GM19025 (cell line): ENCODE measurements at regions not wholly inside any gene's neighbourhood (a gene's known extent, or its start where the extent isn't known, plus 50 kb on each side); places are given as distances from the start of the nearest gene placed in this dataset.
A peak's percentile ranks its signal among the peaks of the same experiment; 100 is the strongest.

Source experiments
- ATAC-seq: cut with Tn5 transposase; IDR thresholded peaks from one replicate; pipeline ENCODE4 v1.9.1; 2021; ENCODE audit warnings: mild to moderate bottlenecking, low read depth, moderate library complexity; ENCODE audit not compliant: unreplicated experiment

DNA sequence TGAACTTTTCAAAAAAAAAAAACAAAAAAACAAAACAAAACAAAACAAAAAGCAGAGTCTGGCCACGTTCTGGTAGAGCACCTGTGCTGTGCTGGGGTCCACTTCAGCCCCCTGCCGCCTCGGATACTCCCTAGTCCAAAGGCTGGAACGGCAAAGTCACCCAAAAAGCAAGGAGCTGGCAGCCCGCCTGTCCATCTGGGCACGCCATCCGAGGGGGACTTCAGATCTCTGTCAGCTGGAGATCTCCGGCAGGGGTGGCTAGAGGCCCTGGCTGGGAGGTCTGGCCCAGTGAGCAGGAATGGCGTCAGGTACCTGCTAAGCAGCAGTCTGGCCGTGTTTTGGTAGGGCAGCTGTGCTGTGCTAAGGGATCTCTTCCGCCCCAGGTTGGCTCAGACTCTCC, 152.3 kb upstream of the ZNF516 start:
- no peak for ATAC-seq

DNA sequence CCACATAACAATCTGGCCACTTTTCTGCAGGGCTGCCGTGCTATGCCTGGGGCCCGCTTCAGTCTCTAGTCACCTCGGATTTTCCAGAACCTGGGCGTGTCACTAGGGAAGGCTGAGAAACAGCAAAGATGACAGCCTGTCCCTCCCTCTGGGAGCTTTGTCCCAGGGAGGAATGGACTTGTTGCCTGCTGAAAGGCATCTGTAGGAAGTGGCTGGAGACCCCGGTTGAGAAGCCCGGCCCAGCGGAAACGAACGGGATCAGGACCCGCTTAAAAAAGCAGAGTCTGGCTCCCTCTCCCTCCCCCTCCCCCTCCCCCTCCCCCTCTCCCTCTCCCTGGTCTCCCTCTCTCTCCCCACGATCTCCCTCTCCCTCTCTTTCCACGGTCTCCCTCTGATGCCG, 149.5 kb upstream of the ZNF516 start:
- ATAC-seq, result no peak

- no peak for ATAC-seq
Observed at GRCh38 chr18:76643996-76644395, 149.0 kb upstream of the ZNF516 start.

- ATAC-seq, result no peak
Observed at GRCh38 chr18:76643199-76643598, 148.2 kb upstream of the ZNF516 start.

- no peak for ATAC-seq
Observed at GRCh38 chr18:76640438-76640837, 145.4 kb upstream of the ZNF516 start.

DNA sequence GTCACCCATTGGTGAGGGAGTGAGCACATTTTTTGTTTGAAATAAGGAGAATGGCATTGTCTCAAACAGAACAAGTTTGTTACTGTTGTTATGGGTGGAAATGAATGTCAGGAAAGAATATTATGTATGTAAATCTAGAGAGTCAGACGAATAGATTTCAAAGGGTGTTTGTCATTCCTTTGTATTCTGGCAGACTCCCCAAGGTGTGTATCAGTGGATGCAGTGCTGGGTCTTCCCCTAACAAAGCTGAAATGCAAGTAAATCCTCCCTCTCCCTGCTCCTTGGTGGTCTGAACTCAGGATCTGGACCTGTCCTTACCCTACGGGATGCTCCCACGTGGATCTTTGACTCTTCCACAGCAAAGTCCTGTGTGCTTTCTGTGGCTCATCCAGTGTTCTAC, 139.5 kb upstream of the ZNF516 start:
- no peak for ATAC-seq

GRCh38 chr18:76633588-76634269, 138.7 kb upstream of the ZNF516 start:
- no peak for ATAC-seq

GRCh38 chr18:76627444-76627843, 132.4 kb upstream of the ZNF516 start:
- ATAC-seq, result no peak

GRCh38 chr18:76626991-76627390, 131.9 kb upstream of the ZNF516 start:
- no peak for ATAC-seq

GRCh38 chr18:76622651-76623050, 127.6 kb upstream of the ZNF516 start:
- no peak for ATAC-seq

DNA sequence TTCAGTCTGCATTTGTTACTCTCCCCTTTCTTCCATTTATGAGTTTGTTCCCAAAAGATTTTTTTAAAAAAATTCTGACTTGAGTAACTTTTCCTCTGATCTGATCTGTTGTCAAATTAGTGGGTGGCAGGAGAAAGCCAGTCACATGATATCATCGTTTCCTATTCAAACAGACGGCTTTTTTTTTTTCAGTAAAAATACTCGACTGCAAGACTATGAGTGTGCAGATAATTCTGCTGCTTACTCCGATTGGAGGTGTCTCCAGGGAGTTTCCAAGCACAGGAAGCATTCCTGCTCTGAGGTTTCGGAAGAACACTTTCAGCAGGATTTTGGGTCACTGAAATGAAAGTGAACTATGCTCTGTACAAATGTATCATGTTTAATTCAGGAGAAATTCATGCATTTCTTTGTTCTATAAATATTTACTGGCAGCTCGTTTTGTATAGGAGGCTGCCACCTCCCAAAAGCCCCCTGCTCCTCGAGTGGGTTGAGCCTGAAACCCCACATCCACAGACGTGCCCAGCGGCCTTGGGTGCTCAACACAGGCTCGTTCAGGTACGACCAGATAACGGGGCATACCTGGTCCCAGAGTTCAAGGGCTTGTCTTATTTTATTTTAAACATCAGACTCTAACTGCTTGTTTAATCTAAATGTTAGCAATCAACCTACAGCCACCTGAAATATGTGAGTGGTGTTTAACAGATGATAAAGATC, 126.9 kb upstream of the ZNF516 start:
- ATAC-seq, result no peak

DNA sequence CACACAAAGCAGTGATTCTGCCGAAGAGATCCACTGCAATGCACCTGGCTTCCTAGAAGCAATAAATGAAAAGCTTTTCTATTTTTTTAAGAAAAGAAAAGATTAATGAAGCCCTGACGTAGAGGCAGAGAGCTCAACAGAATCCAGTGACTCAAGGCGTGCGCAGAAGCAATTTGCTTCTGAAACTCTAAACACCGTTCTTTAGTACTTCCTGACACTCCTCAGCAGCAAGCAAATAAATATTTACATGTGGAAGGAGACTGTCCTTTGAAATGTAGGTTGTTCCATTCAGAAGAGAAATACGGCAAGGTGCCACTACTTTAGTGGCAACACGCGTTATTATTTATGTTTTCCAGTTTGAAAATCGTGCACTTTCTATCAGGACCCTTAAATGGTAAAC, 126.2 kb upstream of the ZNF516 start:
- ATAC-seq, result no peak

- peak; percentile 70 for ATAC-seq
Observed at GRCh38 chr18:76620321-76621170, 125.5 kb upstream of the ZNF516 start.

- no peak for ATAC-seq
Observed at GRCh38 chr18:76619621-76620315, 124.7 kb upstream of the ZNF516 start.

DNA sequence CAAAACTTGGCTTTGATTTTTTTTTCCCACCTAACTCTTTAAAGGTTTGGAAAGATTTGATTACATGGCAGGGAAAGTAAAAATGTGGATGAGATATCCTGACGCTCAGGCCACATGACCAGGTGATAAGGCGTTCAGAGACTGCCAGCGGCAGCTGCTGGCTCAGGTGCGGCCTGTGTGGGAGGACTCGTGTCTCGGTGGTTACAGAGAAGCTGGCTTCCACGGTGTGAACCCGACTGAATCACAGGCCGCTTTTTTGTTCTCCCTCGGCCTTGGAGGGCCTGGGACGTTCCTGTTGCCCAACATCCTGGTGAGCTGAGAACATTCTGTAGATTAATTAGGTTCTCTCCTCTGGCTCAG, 124.2 kb upstream of the ZNF516 start:
- no peak for ATAC-seq

GRCh38 chr18:76618721-76619120, 123.7 kb upstream of the ZNF516 start:
- ATAC-seq, result no peak

DNA sequence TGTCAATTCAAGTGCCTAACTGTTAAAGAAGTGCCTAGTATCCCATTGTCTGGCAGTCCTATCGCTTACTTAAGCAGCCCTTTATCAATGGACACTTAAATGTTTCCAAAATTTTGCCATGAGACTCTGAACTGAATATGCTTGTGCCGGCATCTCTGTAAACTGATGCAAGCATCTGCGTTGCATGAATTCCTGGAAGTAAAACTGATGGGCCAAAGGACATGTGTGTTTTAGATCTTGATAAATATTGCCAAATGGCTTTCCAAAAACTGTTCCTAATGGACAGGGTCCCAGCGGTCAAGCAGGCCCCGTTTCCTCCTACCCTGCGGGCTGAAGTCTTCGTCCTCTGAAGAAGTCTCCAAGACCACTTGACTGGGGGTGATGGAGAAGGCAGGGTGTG, 121.3 kb upstream of the ZNF516 start:
- ATAC-seq, result no peak

- no peak for ATAC-seq
Observed at GRCh38 chr18:76615065-76615733, 120.2 kb upstream of the ZNF516 start.

- ATAC-seq, result no peak
Observed at GRCh38 chr18:76613755-76614120, 118.7 kb upstream of the ZNF516 start.

GRCh38 chr18:76613053-76613754, 118.2 kb upstream of the ZNF516 start:
- ATAC-seq, result no peak
